KMS-11 (cell line): ENCODE measurements at regions not wholly inside any gene's neighbourhood (a gene's known extent, or its start where the extent isn't known, plus 50 kb on each side); places are given as distances from the start of the nearest gene placed in this dataset.

Experiments used
- H2AFZ ChIP-seq: fragments of 200-600 bp; sonication (generic); 2 replicates; pipeline ENCODE4 v1.6.1; 2016; ENCODE audit warnings: antibody characterized with exemption, mixed run types, low read depth
- H3K27ac ChIP-seq: fragments of 200-600 bp; sonication (generic); 2 replicates; pipeline ENCODE4 v1.6.1; 2016; ENCODE audit warnings: mild to moderate bottlenecking, mixed run types
- H3K27me3 ChIP-seq: fragments of 200-600 bp; sonication (generic); 2 replicates; pipeline ENCODE4 v1.6.1; 2017; ENCODE audit warnings: mild to moderate bottlenecking, low read depth, mixed run types, moderate library complexity; ENCODE audit not compliant: insufficient read depth
- H3K36me3 ChIP-seq: fragments of 200-600 bp; sonication (generic); 2 replicates; pipeline ENCODE4 v1.6.1; 2017; ENCODE audit warnings: mild to moderate bottlenecking, mixed run types; ENCODE audit not compliant: insufficient read depth
- H3K4me1 ChIP-seq: fragments of 200-600 bp; sonication (generic); 2 replicates; pipeline ENCODE4 v1.6.1; 2016; ENCODE audit warnings: mild to moderate bottlenecking, low read depth, mixed run types; ENCODE audit not compliant: poor library complexity, severe bottlenecking
- H3K4me2 ChIP-seq: fragments of 200-600 bp; sonication (generic); 2 replicates; pipeline ENCODE4 v1.7.0; 2016; ENCODE audit warnings: mild to moderate bottlenecking, mixed run types
- H3K4me3 ChIP-seq: fragments of 200-600 bp; sonication (generic); IDR thresholded peaks from 2 replicates; pipeline ENCODE4 v1.6.1; 2017; ENCODE audit warnings: low read depth, low read length, mixed read lengths; ENCODE audit not compliant: insufficient read depth
- H3K79me2 ChIP-seq: fragments of 200-600 bp; sonication (generic); 2 replicates; pipeline ENCODE4 v1.6.1; 2016; ENCODE audit warnings: low read depth, mixed run types; ENCODE audit not compliant: insufficient read depth
- H3K9ac ChIP-seq: fragments of 200-600 bp; sonication (generic); 2 replicates; pipeline ENCODE4 v1.6.1; 2016; ENCODE audit warnings: mild to moderate bottlenecking, mixed run types
- H4K20me1 ChIP-seq: fragments of 200-600 bp; sonication (generic); 2 replicates; pipeline ENCODE4 v1.6.1; 2016; ENCODE audit warnings: mild to moderate bottlenecking, mixed run types; ENCODE audit not compliant: insufficient read depth
- CTCF ChIP-seq: fragments of 200-600 bp; sonication (generic); conservative IDR thresholded peaks from 2 replicates; pipeline ENCODE4 v1.6.1; 2017; ENCODE audit warnings: low read depth, mild to moderate bottlenecking, antibody characterized with exemption, low read length, moderate library complexity, mixed read lengths

- no peaks in the 10 kb centered on the region for H3K27me3 ChIP-seq
Measured at GRCh38 chr12:34384693-34385092, 362.4 kb downstream of the ALG10 start.

GRCh38 chr12:34386016-34386415, 363.7 kb downstream of the ALG10 start:
- TF ChIP-seq CTCF = no peak
- Histone ChIP-seq H3K27me3 (no peaks in the 10 kb centered on the region), H3K36me3 (no peaks in the 10 kb centered on the region), H3K4me1 (no peaks in the 10 kb centered on the region), H3K4me2 (no peak overlapping the region), H3K27ac (no peak overlapping the region), H3K79me2 (no peaks in the 10 kb centered on the region), H4K20me1 (no peaks in the 10 kb centered on the region), H3K4me3 (no peak overlapping the region), H2AFZ (no peak overlapping the region), H3K9ac (no peak overlapping the region)

More at GRCh38 chr12:34384693-34385092, 362.4 kb downstream of the ALG10 start:
- no peak overlapping the region for H3K27ac ChIP-seq
- no peak for TF ChIP-seq CTCF
- H3K36me3 ChIP-seq = no peaks in the 10 kb centered on the region
- H3K4me1 ChIP-seq = no peaks in the 10 kb centered on the region
- H3K4me2 ChIP-seq = no peak overlapping the region
- H3K4me3 ChIP-seq = no peak overlapping the region
- no peak overlapping the region for H3K9ac ChIP-seq
- no peaks in the 10 kb centered on the region for H3K79me2 ChIP-seq
- no peaks in the 10 kb centered on the region for H4K20me1 ChIP-seq
- no peak overlapping the region for H2AFZ ChIP-seq

GRCh38 chr12:34386621-34387255, 364.4 kb downstream of the ALG10 start:
- Histone ChIP-seq H3K4me3 (no peak overlapping the region), H3K27me3 (no peaks in the 10 kb centered on the region), H3K27ac (no peak overlapping the region), H4K20me1 (no peaks in the 10 kb centered on the region), H2AFZ (no peak overlapping the region), H3K36me3 (no peaks in the 10 kb centered on the region), H3K4me2 (no peak overlapping the region), H3K79me2 (no peaks in the 10 kb centered on the region), H3K4me1 (no peaks in the 10 kb centered on the region), H3K9ac (no peak overlapping the region)
- TF ChIP-seq CTCF = no peak

GRCh38 chr12:34387711-34388635, 365.7 kb downstream of the ALG10 start:
- H3K36me3 ChIP-seq = no peaks in the 10 kb centered on the region
- H3K27ac ChIP-seq = no peak overlapping the region
- H3K9ac ChIP-seq = no peak overlapping the region
- H3K4me2 ChIP-seq = no peak overlapping the region
- no peaks in the 10 kb centered on the region for H3K27me3 ChIP-seq
- H3K4me1 ChIP-seq = no peaks in the 10 kb centered on the region
- no peak overlapping the region for H3K4me3 ChIP-seq
- H2AFZ ChIP-seq = no peak overlapping the region
- no peaks in the 10 kb centered on the region for H4K20me1 ChIP-seq
- no peaks in the 10 kb centered on the region for H3K79me2 ChIP-seq
- no peak for TF ChIP-seq CTCF
